GM10266 (cell line): ENCODE measurements at regions not wholly inside any gene's neighbourhood (a gene's known extent, or its start where the extent isn't known, plus 50 kb on each side); places are given as distances from the start of the nearest gene placed in this dataset.

Experiments used
- DNase-seq: peaks from one replicate; pipeline ENCODE4 v3.0.0; 2012; ENCODE audit errors: extremely low spot score
- CTCF ChIP-seq: IDR thresholded peaks from 2 replicates; pipeline ENCODE4 v1.5.1; 2012; ENCODE audit warnings: mild to moderate bottlenecking, low read depth; ENCODE audit not compliant: control insufficient read depth, insufficient read depth; ENCODE audit errors: missing control alignments

- no peak for TF ChIP-seq CTCF
- no peak for DNase-seq
These were observed 498.1 kb upstream of the TNC start for GRCh38 chr9:115615821-115616665.

GRCh38 chr9:115616666-115617239 is 498.8 kb upstream of the TNC start:
- no peak for TF ChIP-seq CTCF

GRCh38 chr9:115625251-115625650 is 507.3 kb upstream of the TNC start:
- no peak for DNase-seq

More at GRCh38 chr9:115616666-115617239, 498.8 kb upstream of the TNC start:
- DNase-seq: no peak

GRCh38 chr9:115625954-115626353 is 508.0 kb upstream of the TNC start:
- no peak for TF ChIP-seq CTCF
- DNase-seq: no peak

More at GRCh38 chr9:115625251-115625650, 507.3 kb upstream of the TNC start:
- no peak for TF ChIP-seq CTCF

GRCh38 chr9:115627511-115627910 is 509.6 kb upstream of the TNC start:
- no peak for TF ChIP-seq CTCF
- DNase-seq: no peak

- no peak for TF ChIP-seq CTCF
- no peak for DNase-seq
These were observed 510.5 kb upstream of the TNC start for GRCh38 chr9:115628426-115628825.
